Right kidney (tissue), 1 donor: ENCODE measurements at regions not wholly inside any gene's neighbourhood (a gene's known extent, or its start where the extent isn't known, plus 50 kb on each side); places are given as distances from the start of the nearest gene placed in this dataset.

Experiments used
- DNase-seq: peaks from one replicate; pipeline ENCODE4 v3.0.0-alpha.2; 2016

DNA sequence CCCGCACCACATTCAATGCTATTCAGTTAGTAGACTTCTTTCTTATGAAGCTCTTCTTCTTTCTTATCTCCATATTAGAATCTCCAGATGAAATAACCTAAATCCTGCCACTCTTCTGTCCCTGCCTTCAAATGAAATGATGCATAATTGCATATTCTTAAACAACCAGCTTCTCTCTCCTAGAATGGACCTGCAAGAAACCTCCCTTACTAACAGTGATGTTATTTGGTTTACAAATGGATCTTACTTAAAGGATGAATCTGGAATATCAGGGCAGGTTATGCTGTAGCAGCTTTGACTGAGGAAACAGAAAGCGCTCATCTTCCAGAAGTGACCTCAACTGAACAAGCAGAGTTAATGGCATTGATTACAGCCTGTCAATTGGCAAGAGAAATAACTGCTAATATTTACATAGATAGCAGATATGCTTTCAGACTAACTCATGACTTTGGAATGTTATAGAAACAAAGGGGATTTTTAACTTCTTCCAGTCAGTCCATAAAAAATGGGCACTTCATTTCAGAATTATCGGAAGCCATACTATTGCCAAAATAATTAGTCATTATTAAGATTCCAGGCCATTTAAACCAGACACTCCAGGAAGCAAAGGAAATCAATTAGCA lies 755.7 kb upstream of the HS6ST1 start:
- no peak for DNase-seq

GRCh38 chr2:129078548-129078947 lies 759.9 kb upstream of the HS6ST1 start:
- DNase-seq, result no peak

GRCh38 chr2:129080715-129081476 lies 762.2 kb upstream of the HS6ST1 start:
- DNase-seq, result no peak

GRCh38 chr2:129085386-129085785 lies 766.7 kb upstream of the HS6ST1 start:
- DNase-seq, result no peak

DNA sequence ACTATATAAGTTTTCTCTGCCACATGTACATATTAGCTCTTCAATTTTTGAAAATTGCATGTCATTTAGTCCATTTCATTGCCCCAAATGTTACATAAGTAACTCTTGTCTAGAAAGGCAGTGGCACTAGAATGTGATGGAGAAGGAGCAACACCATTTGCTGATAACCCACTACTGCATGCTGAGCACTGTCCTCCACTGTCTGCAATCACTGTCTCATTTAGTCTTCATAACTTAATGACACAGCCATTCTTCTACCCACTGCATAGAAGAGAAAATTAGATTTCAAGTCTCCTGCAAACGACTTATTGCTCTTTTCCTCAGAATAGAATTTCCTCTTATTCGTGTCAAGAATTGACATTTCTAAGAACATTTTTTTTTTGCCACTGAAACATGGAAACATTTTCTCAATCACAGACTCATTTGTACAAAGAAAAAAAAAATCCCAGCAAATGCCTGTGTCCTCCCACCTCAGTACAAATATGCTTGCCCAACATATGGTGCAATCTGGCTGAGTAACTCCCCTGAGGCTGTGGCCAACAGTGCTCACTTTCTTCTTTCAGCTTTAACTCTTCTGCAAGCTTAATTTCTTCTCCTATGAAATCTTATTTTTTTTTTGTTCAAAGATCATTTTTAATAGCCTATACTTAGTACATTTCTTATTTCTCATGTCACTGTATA lies 768.6 kb upstream of the HS6ST1 start:
- no peak for DNase-seq

DNA sequence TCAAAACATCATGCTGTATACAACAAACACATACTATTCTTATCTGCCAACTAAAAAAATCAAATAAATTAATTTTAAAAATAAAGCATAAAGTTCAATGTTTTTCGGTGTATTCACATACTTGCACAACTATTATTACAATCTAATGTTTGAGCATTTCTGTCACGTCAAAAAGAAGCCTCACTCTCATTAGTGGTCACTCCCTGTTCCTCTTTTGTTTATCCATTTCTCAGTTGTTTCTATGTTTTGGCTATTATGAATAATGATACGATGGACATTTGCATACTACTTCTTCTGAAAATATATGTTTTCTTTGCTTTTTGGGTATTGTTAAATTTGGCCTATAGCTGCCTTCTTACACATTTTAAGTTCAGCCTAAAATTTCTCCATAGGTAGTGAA lies 773.0 kb upstream of the HS6ST1 start:
- DNase-seq, result no peak

- peak; percentile 39 for DNase-seq
Observed at GRCh38 chr2:129092956-129093355, 774.3 kb upstream of the HS6ST1 start.

GRCh38 chr2:129101186-129101585 lies 782.5 kb upstream of the HS6ST1 start:
- DNase-seq, result no peak

DNA sequence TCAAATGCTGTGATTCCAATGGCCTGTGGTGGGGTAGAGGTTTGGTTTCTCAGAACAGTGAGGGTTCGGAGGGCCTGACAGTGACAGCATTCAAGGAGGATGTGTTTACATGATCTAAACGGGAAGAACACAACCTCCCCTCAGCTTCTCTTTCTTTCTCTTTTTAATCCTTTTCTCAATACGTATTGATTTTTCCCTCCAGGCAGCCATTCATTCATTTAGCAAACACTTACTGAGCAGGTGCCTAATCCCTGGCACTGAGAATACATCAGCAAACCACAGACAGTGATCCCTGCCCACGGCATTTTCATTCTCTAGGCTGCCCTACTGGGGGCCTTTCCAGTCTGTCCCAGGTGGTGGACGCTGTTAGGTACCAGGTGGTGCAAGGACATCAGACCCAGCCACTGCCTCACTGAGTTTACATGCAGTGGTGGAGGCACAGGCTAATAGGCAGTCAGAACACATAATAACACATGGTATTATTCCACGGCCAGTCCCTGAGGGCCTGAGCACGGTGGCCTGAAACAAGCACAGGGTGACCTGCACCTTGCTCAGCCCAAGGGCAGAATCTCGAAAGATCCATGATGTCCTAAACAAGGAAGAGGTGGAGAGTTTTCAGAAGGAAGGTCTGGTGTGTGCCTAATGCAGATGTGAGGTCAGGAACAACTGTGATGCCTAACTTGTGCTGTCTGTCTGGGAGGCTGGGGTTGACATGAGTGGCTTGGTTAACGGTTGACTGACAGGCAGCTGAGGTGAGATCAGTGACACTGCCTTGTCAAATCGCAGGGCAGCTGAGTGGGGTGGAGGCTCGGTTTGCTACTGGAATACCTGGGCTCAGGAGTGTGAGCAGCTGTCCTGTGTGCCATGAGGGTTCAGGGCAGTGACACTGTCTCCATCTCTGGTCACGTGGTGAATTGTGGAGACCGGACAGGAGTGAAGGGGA lies 785.5 kb upstream of the HS6ST1 start:
- DNase-seq, result no peak

DNA sequence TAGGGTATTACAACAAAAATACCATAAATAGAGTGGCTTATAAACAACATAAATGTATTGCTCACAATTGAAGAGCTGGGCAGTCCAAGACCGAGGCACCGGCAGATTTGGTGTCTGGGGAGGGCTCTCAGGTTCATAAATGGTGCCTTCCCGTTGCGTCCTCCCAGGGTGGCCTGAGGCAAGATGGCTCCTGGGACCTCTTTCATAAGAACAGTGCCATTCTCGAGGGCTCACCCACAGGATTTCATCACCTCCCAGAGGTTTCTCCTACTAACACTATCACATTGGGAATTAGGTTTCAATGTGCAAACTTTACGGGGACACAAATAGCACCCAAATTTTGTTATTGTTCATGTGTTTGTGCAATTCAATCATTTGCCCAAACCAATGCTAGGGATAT lies 793.5 kb upstream of the HS6ST1 start:
- no peak for DNase-seq

GRCh38 chr2:129113776-129114175 lies 795.1 kb upstream of the HS6ST1 start:
- DNase-seq, result no peak

DNA sequence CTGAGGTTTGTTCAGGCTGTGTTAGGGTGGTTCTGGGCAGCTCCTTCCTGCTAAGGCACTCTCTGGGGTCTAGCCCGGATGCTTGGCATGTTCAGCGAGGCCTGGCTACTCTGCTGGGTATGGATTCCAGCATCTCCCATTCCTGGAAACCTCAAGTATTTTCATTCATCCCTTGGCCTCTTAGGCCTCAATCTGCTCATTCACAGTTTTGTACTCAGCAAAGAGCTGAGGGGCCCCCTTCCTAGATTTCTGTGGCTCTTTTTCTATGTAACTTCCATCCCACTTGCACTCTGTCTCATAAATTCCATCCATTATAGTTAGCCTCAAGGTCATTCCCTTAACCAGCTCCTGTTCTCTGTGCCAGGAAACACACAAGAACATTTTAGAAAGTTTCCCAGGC lies 798.8 kb upstream of the HS6ST1 start:
- DNase-seq, result peak; percentile 25

DNA sequence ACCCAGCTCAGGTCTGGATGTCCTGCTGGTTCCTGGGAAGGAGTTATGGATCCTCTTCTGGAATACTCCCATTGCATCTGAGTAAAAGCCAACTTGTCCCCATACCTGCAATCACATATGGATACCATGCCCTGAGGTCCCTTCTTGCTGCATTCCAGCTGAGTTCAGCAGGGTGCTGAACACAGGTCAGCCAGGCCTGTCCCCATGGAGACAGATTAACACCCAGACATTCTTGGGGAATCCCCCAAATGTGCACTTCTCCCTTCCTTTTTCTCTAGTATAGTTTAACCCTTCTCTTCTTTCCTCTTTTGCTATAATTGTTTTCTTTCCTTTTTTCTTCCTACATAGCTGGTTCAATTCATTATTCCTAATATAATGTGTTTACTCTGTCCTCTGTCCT lies 799.6 kb upstream of the HS6ST1 start:
- DNase-seq, result no peak

GRCh38 chr2:129129087-129129486 lies 810.4 kb upstream of the HS6ST1 start:
- DNase-seq, result no peak

GRCh38 chr2:129133692-129134641 lies 815.3 kb upstream of the HS6ST1 start:
- no peak for DNase-seq

DNA sequence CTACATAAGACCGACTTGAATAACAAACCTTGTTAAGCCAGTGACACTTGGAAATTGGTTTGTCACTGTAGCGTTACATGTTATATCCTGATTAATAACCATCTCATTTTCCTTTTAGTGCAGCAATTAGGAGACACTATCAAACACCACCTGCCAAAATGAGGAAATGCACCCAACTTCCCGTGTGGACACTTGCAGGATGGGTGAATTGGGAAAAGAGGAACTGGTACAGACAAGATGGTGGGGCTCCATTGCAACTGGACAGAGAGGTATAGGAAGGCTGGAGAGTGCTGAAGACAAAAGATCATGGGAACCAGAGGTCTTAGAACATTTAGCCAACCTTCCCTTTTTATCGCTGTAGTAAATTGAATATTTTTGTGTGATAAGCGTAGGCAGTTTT lies 816.3 kb upstream of the HS6ST1 start:
- no peak for DNase-seq

DNA sequence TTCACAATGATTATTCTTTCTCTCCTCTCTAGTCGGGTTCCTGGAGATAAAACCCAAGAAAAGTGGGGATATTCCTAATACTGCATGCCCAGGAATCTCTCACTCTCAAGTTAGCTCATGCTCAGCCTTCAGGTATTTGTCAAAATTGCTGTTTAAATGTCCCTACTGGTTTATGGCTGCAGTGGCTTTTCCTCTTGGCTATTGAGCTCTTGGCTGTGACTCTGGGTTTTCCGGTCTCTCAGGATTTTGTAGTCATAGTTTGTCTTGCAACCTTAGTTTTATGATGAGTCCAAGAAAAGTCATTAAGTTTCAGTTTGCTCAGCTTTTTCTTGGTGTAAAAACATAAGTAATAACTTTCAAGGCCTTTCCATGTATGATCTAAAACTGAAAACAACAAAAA lies 820.7 kb upstream of the HS6ST1 start:
- DNase-seq, result no peak

GRCh38 chr2:129142465-129142864 lies 823.8 kb upstream of the HS6ST1 start:
- no peak for DNase-seq

DNA sequence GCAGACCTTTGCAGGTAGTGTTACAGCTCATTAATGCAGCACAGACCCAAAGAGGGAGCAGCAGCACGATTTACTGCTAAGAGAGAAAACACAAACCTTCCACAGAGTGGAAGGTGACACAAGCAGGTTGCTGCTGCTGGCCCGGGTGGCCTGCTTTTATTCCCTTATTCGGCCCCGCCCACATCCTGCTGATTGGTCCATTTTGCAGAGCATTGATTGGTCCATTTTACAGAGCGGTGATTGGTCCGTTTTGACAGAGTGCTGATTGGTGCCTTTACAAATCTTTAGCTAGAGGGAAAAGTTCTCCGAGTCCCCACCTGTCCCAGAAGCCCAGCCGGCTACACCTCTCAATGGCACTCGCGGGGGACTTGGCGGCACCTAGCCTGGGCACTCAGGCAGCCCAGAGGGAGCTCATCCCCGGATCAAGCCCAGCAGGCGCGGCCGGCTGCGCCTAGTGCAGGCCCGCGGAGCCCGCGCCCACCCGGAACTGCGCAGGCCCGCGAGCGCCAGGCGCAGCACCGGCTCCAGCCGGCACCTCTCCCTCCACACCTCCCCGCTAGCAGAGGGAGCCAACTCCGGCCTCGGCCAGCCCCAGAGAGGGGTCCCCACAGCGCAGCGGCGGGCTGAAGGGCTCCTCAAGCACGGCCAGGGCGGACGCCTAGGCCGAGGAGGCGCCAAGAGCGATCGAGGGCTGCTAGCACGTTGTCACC lies 825.6 kb upstream of the HS6ST1 start:
- no peak for DNase-seq

DNA sequence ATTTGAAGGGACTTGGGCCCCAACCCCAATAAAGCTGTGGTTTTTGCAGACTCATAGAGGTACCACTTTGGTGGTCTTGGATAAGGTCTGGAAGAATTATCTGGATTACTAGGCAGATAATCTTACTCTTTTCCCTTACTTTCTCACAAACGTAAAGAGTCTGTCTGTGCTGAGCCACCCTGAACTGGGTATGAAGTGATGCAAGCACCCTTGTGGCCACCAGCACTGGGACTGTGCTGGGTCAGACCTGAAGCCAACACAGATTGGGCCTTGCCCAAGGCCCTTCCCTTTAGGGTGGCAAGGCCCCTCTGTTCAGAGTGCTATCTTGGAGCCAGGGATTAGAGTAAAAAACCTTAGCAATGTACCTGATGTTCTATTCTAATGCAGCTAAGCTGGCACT lies 827.0 kb upstream of the RAB6C start:
- no peak for DNase-seq

DNA sequence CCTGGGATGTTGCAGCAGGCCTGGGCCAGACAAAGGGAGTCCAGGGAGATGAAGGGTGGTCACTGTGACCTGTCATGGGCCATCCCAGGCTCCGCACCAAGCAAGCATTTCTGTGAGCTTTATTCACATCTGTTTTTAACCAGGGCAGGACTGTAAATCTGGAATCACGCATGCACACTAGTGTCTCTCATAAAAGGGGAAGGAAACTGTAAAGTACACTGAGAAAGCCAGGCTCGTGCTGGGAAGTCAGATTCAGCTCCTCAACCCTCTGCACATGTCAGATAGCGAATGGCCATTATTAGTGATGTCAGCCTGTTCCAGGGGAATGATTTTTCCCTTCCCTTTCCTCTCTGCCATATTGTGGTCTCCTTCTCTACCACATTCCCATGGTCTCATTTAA lies 818.6 kb upstream of the RAB6C start:
- DNase-seq, result no peak
